ENCODE measurements at regions not wholly inside any gene's neighbourhood (a gene's known extent, or its start where the extent isn't known, plus 50 kb on each side); places are given as distances from the start of the nearest gene placed in this dataset.
"Not testable (repeated sequence)": the region's sequence is repeated elsewhere in the genome, so short reads cannot be mapped to it uniquely, and the experiment has no call there.

GRCh38 chr6:98027898-98028297, 744.9 kb upstream of the MMS22L start:
- DNase-seq (ENCODE audit: low spot score) = no peak

- DNase-seq (ENCODE audit: low spot score) = no peak
Observed at GRCh38 chr6:98033617-98034016, 750.6 kb upstream of the MMS22L start.

- DNase-seq (ENCODE audit: low spot score) = no peak
Observed at GRCh38 chr6:98036344-98036923, 753.4 kb upstream of the MMS22L start.

- DNase-seq (ENCODE audit: low spot score) = no peak
Observed at GRCh38 chr6:98037571-98037970, 754.6 kb upstream of the MMS22L start.

- DNase-seq (ENCODE audit: low spot score) = no peak
Observed at GRCh38 chr6:98039443-98039842, 756.4 kb upstream of the MMS22L start.

- peak; percentile 29 for DNase-seq (ENCODE audit: low spot score)
Observed at GRCh38 chr6:98039904-98040607, 757.0 kb upstream of the MMS22L start.

GRCh38 chr6:98041056-98041455, 758.0 kb upstream of the MMS22L start:
- DNase-seq (ENCODE audit: low spot score) = peak; percentile 61

- no peak for DNase-seq (ENCODE audit: low spot score)
Observed at GRCh38 chr6:98041921-98042320, 758.9 kb upstream of the MMS22L start.

GRCh38 chr6:98044151-98044561, 761.1 kb upstream of the MMS22L start:
- no peak for DNase-seq (ENCODE audit: low spot score)

GRCh38 chr6:98044791-98045470, 761.9 kb upstream of the MMS22L start:
- no peak for DNase-seq (ENCODE audit: low spot score)

- DNase-seq (ENCODE audit: low spot score) = no peak
Observed at GRCh38 chr6:98047164-98047563, 764.1 kb upstream of the MMS22L start.

GRCh38 chr6:98047871-98048270, 764.9 kb upstream of the MMS22L start:
- no peak for DNase-seq (ENCODE audit: low spot score)

GRCh38 chr6:98054453-98054852, 771.4 kb upstream of the MMS22L start:
- no peak for DNase-seq (ENCODE audit: low spot score)

- DNase-seq (ENCODE audit: low spot score) = no peak
Observed at GRCh38 chr6:98056955-98057354, 773.9 kb upstream of the MMS22L start.

GRCh38 chr6:98067375-98067774, 767.0 kb upstream of the POU3F2 start:
- no peak for DNase-seq (ENCODE audit: low spot score)

GRCh38 chr6:98088537-98088936, 745.8 kb upstream of the POU3F2 start:
- not testable (repeated sequence) for DNase-seq (ENCODE audit: low spot score)

GRCh38 chr6:98092331-98092730, 742.0 kb upstream of the POU3F2 start:
- peak; percentile 3 for DNase-seq (ENCODE audit: low spot score)

GRCh38 chr6:98094696-98095095, 739.7 kb upstream of the POU3F2 start:
- no peak for DNase-seq (ENCODE audit: low spot score)

- no peak for DNase-seq (ENCODE audit: low spot score)
Observed at GRCh38 chr6:98107801-98108200, 726.6 kb upstream of the POU3F2 start.

- DNase-seq (ENCODE audit: low spot score) = no peak
Observed at GRCh38 chr6:98116455-98116854, 717.9 kb upstream of the POU3F2 start.

GRCh38 chr6:98117068-98117467, 717.3 kb upstream of the POU3F2 start:
- DNase-seq (ENCODE audit: low spot score) = no peak

GRCh38 chr6:98118397-98119045, 715.9 kb upstream of the POU3F2 start:
- DNase-seq (ENCODE audit: low spot score) = no peak

GRCh38 chr6:98124171-98124570, 710.2 kb upstream of the POU3F2 start:
- no peak for DNase-seq (ENCODE audit: low spot score)

Data from umbilical cord (tissue), 1 donor.